Endothelial cell of umbilical vein (primary cell): ENCODE measurements at regions not wholly inside any gene's neighbourhood (a gene's known extent, or its start where the extent isn't known, plus 50 kb on each side); places are given as distances from the start of the nearest gene placed in this dataset.

Experiments used
- BruUV-seq: library from RNA; stranded (reverse); fragments of 400-500 nt; replicated peaks from 2 replicates; lab custom pipeline; 2021; lab: Mats Ljungman, UMichigan
- CTCF ChIA-PET: fragments of 300-600, 350-600 bp; sonication (Branson Sonifier 250); formaldehyde crosslinking; loops from one replicate; lab custom pipeline; 2021; ENCODE audit warnings: antibody characterized with exemption, inconsistent platforms; lab: Charles Lee
- POLR2A ChIA-PET: fragments of 300-600, 350-600 bp; sonication (Branson Sonifier 250); formaldehyde crosslinking; loops from one replicate; lab custom pipeline; 2021; ENCODE audit warnings: antibody characterized with exemption, inconsistent platforms; lab: Charles Lee
- DNase-seq: peaks from one replicate; pipeline ENCODE4 v3.0.0-alpha.2; 2011; ENCODE audit warnings: low read depth, low spot score
- FAIRE-seq: peaks from 2 replicates; lab custom pipeline; 2011; peaks lifted over from hg19 to GRCh38; lab: Jason Lieb, UNC
- H2AFZ ChIP-seq: 2 replicates; pipeline ENCODE4 v1.6.0; 2012; ENCODE audit warnings: low read depth, low read length, control low read depth, inconsistent platforms
- H3K27ac ChIP-seq: 2 replicates; pipeline ENCODE4 v1.5.1; 2011; ENCODE audit warnings: low read depth, mild to moderate bottlenecking, control low read depth, low read length, moderate library complexity; ENCODE audit not compliant: insufficient read depth
- H3K27me3 ChIP-seq, 2 experiments: 2 replicates each; pipeline versions ENCODE4 v1.6.0 to v1.6.1; 2011; ENCODE audit warnings: low read length in 2 of 2, mixed read lengths in 1 of 2; ENCODE audit not compliant: control insufficient read depth in 2 of 2, insufficient read depth in 2 of 2
- H3K36me3 ChIP-seq, 2 experiments: 2 replicates in 1 of 2; 3 replicates in 1 of 2; pipeline ENCODE4 v1.5.1; 2011; ENCODE audit warnings: low read length in 2 of 2, mild to moderate bottlenecking in 1 of 2, moderate library complexity in 1 of 2; ENCODE audit not compliant: control insufficient read depth in 2 of 2, insufficient read depth in 2 of 2; ENCODE audit errors: extremely low read depth in 1 of 2
- H3K4me1 ChIP-seq: 3 replicates; pipeline ENCODE4 v1.5.1; 2011; ENCODE audit warnings: mild to moderate bottlenecking, low read length; ENCODE audit not compliant: control insufficient read depth, insufficient read depth; ENCODE audit errors: extremely low read depth
- H3K4me2 ChIP-seq: 2 replicates; pipeline ENCODE4 v1.6.1; 2011; ENCODE audit warnings: low read length, control low read depth, mixed read lengths; ENCODE audit not compliant: insufficient read depth
- H3K4me3 ChIP-seq, 3 experiments: fragments of 200-600 bp in 1 of 3; sonication (generic), shearing (Covaris generic) in 1 of 3; replicated peaks in 1 of 3; 2 replicates each; pipeline ENCODE4 v1.5.1; 2011 to 2016; ENCODE audit warnings: control low read depth in 3 of 3, low read length in 3 of 3, mild to moderate bottlenecking in 2 of 3, inconsistent platforms in 1 of 3, low read depth in 1 of 3, moderate library complexity in 1 of 3; ENCODE audit not compliant: insufficient read depth in 1 of 3
- H3K79me2 ChIP-seq: 2 replicates; pipeline ENCODE4 v1.6.0; 2012; ENCODE audit warnings: low read length, inconsistent platforms; ENCODE audit not compliant: control insufficient read depth, insufficient read depth
- H3K9ac ChIP-seq: replicated peaks from 2 replicates; pipeline ENCODE3; 2011; ENCODE audit warnings: low read length, control low read depth; ENCODE audit not compliant: insufficient read depth; ENCODE audit errors: extremely low read depth
- H3K9me1 ChIP-seq: replicated peaks from 3 replicates; pipeline ENCODE4 v1.6.0; 2011; ENCODE audit warnings: mild to moderate bottlenecking, low read length; ENCODE audit not compliant: control insufficient read depth, insufficient read depth; ENCODE audit errors: extremely low read depth
- H3K9me3 ChIP-seq: replicated peaks from 2 replicates; pipeline ENCODE4 v1.5.1; 2012; ENCODE audit warnings: low read length, inconsistent platforms; ENCODE audit not compliant: control insufficient read depth, insufficient read depth
- H4K20me1 ChIP-seq: replicated peaks from 2 replicates; pipeline ENCODE3; 2011; ENCODE audit warnings: mild to moderate bottlenecking, low read length; ENCODE audit not compliant: control insufficient read depth, insufficient read depth; ENCODE audit errors: extremely low read depth
- CTCF ChIP-seq, 2 donors: IDR thresholded peaks; 1 replicate in 1 of 2; 2 replicates in 1 of 2; pipeline ENCODE4 v1.5.1; 2011; ENCODE audit warnings: low read length in 2 of 2, mild to moderate bottlenecking in 2 of 2, moderate library complexity in 2 of 2, control low read depth in 1 of 2, inconsistent platforms in 1 of 2, low read depth in 1 of 2; ENCODE audit not compliant: insufficient read depth in 1 of 2; ENCODE audit errors: extremely low read depth in 1 of 2
- FOS ChIP-seq: IDR thresholded peaks from 2 replicates; pipeline ENCODE4 v1.6.1; 2011; ENCODE audit warnings: mild to moderate bottlenecking, low read length, moderate library complexity, borderline replicate concordance; ENCODE audit not compliant: insufficient read depth
- GATA2 ChIP-seq: IDR thresholded peaks from 2 replicates; pipeline ENCODE4 v1.7.0; 2011; ENCODE audit warnings: low read depth, mild to moderate bottlenecking, moderate library complexity, mixed read lengths, low read length; ENCODE audit not compliant: insufficient read length, insufficient read depth
- MAX ChIP-seq: IDR thresholded peaks from 2 replicates; pipeline ENCODE4 v1.6.1; 2011; ENCODE audit not compliant: insufficient read depth, insufficient read length
- MYC ChIP-seq: IDR thresholded peaks from one replicate; pipeline ENCODE4 v1.6.1; 2011; ENCODE audit warnings: mild to moderate bottlenecking, low read depth, low read length
- POLR2AphosphoS5 ChIP-seq: IDR thresholded peaks from 2 replicates; pipeline ENCODE4 v1.6.1; 2012; ENCODE audit warnings: low read depth, mild to moderate bottlenecking, control low read depth, low read length, moderate library complexity; ENCODE audit not compliant: insufficient read depth
- dilution Hi-C: fragments of 300-500 bp; cut with MboI; formaldehyde crosslinking; loops from one replicate; pipeline ENCODE4 v1.15.0; 2019; ENCODE audit warnings: low sequenced_read_pairs; ENCODE audit not compliant: extremely low pct_ligation_motif_present
- intact Hi-C: fragments of 100-400 bp; cut with micrococcal nuclease; formaldehyde crosslinking; loops from one replicate; pipeline ENCODE4 v1.10.0; 2022

GRCh38 chrX:129115935-129116334, 407.4 kb downstream of the SMARCA1 start:
- Histone ChIP-seq H3K9me1 (no peaks in the 10 kb centered on the region), H3K9me3 (no peaks in the 10 kb centered on the region), H3K4me3 (no peak overlapping the region), H4K20me1 (no peaks in the 10 kb centered on the region), H3K27ac (no peak overlapping the region), H3K27me3 (no peaks in the 10 kb centered on the region), H3K4me1 (no peaks in the 10 kb centered on the region), H3K79me2 (no peaks in the 10 kb centered on the region), H3K9ac (no peak overlapping the region), H3K36me3 (no peaks in the 10 kb centered on the region), H3K4me2 (no peak overlapping the region), H2AFZ (no peak overlapping the region)
- ChIA-PET CTCF (no interaction called here), POLR2A (no interaction called here)
- TF ChIP-seq POLR2AphosphoS5 (no peak), CTCF (IDR thresholded peaks at IDR 0.05; ENCODE audit: extremely low read depth in 1 of 2, insufficient read depth in 1 of 2, low read depth in 1 of 2, low read length in 2 of 2) (no peak), FOS (no peak), MAX (no peak), GATA2 (no peak)
- dilution Hi-C loops: no loop called here
- DNase-seq (no peak), FAIRE-seq (no peak)
- no TSS peak for BruUV-seq
- intact Hi-C loops: no loop called here

GRCh38 chrX:129115104-129115503, 408.2 kb downstream of the SMARCA1 start:
- Histone ChIP-seq H2AFZ (no peak overlapping the region), H3K9me1 (no peaks in the 10 kb centered on the region), H4K20me1 (no peaks in the 10 kb centered on the region), H3K4me3 (no peak overlapping the region), H3K27me3 (no peaks in the 10 kb centered on the region), H3K4me1 (no peaks in the 10 kb centered on the region), H3K27ac (no peak overlapping the region), H3K4me2 (no peak overlapping the region), H3K9me3 (no peaks in the 10 kb centered on the region), H3K36me3 (no peaks in the 10 kb centered on the region), H3K9ac (no peak overlapping the region), H3K79me2 (no peaks in the 10 kb centered on the region)
- BruUV-seq: no TSS peak
- TF ChIP-seq MYC: no peak
- TF ChIP-seq CTCF (IDR thresholded peaks at IDR 0.05; ENCODE audit: extremely low read depth in 1 of 2, insufficient read depth in 1 of 2, low read depth in 1 of 2, low read length in 2 of 2): peak in 1 of 2 donors; percentile 15
- POLR2A ChIA-PET: no interaction called here
- dilution Hi-C loops: no loop called here
- DNase-seq (peak; percentile 13), FAIRE-seq (peak; percentile 62)
- CTCF ChIA-PET: no interaction called here
- intact Hi-C loops: no loop called here
